ENCODE measurements at regions not wholly inside any gene's neighbourhood (a gene's known extent, or its start where the extent isn't known, plus 50 kb on each side); places are given as distances from the start of the nearest gene placed in this dataset.

DNA sequence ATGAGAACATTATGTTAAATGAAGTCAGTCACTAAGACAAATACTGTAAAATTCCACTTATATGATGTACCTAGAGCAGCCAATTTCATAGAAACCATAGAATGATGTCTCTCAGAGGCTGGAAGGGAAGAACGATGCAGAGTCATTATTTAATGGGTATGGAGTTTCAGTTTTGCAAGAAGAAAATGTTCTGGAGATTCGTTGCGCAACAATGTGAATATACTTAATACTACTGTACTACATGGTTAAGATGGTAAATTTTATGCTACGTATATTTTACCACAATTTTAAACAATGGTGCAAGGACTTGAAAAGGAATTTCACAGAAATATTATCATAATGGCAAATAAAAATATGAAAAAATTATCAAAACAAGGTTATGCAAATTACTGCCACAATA lies 972.6 kb downstream of the KCNMA1 start:
- TF ChIP-seq USF2 (IDR thresholded peaks at IDR 0.05; ENCODE audit: low read length): no peak
- TF ChIP-seq EZH2 (IDR thresholded peaks at IDR 0.05; ENCODE audit: low read depth, low read length, severe bottlenecking): no peak
- TF ChIP-seq, protein P1, sequence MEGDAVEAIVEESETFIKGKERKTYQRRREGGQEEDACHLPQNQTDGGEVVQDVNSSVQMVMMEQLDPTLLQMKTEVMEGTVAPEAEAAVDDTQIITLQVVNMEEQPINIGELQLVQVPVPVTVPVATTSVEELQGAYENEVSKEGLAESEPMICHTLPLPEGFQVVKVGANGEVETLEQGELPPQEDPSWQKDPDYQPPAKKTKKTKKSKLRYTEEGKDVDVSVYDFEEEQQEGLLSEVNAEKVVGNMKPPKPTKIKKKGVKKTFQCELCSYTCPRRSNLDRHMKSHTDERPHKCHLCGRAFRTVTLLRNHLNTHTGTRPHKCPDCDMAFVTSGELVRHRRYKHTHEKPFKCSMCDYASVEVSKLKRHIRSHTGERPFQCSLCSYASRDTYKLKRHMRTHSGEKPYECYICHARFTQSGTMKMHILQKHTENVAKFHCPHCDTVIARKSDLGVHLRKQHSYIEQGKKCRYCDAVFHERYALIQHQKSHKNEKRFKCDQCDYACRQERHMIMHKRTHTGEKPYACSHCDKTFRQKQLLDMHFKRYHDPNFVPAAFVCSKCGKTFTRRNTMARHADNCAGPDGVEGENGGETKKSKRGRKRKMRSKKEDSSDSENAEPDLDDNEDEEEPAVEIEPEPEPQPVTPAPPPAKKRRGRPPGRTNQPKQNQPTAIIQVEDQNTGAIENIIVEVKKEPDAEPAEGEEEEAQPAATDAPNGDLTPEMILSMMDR (IDR thresholded peaks at IDR 0.05; ENCODE audit: control extremely low read depth in 1 of 3, insufficient read depth in 1 of 3, low read depth in 1 of 3, low read length in 3 of 3): no peak
- no peak for TF ChIP-seq YY1 (IDR thresholded peaks at IDR 0.05; ENCODE audit: low read depth, low read length)
- no peak for TF ChIP-seq EGR1 (IDR thresholded peaks at IDR 0.05; ENCODE audit: borderline replicate concordance, low read depth, low read length)
- no peak for TF ChIP-seq SAP30 (IDR thresholded peaks at IDR 0.05; ENCODE audit: insufficient read depth, insufficient replicate concordance, low read length)
- TF ChIP-seq POLR2AphosphoS5 (IDR thresholded peaks at IDR 0.05; ENCODE audit: low read depth, low read length): no peak
- TF ChIP-seq SP1 (IDR thresholded peaks at IDR 0.05; ENCODE audit: low read depth, low read length): no peak
- no peak for TF ChIP-seq POLR2A (IDR thresholded peaks at IDR 0.05; ENCODE audit: control extremely low read depth in 1 of 2, low read depth in 2 of 2, low read length in 2 of 2)
- TF ChIP-seq RFX5 (IDR thresholded peaks at IDR 0.05; ENCODE audit: borderline replicate concordance, low read depth, low read length): no peak
- no peak for TF ChIP-seq CREB1 (IDR thresholded peaks at IDR 0.05)
- TF ChIP-seq, protein P2, sequence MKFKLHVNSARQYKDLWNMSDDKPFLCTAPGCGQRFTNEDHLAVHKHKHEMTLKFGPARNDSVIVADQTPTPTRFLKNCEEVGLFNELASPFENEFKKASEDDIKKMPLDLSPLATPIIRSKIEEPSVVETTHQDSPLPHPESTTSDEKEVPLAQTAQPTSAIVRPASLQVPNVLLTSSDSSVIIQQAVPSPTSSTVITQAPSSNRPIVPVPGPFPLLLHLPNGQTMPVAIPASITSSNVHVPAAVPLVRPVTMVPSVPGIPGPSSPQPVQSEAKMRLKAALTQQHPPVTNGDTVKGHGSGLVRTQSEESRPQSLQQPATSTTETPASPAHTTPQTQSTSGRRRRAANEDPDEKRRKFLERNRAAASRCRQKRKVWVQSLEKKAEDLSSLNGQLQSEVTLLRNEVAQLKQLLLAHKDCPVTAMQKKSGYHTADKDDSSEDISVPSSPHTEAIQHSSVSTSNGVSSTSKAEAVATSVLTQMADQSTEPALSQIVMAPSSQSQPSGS (IDR thresholded peaks at IDR 0.05; ENCODE audit: low read length): no peak
- no peak for TF ChIP-seq BCL11A (IDR thresholded peaks at IDR 0.05; ENCODE audit: low read depth in 2 of 2, low read length in 2 of 2)
- TF ChIP-seq CEBPB (IDR thresholded peaks at IDR 0.05; ENCODE audit: low read depth, low read length): peak; percentile 84; the same call in 1 of the 2 replicates
